ENCODE measurements at regions not wholly inside any gene's neighbourhood (a gene's known extent, or its start where the extent isn't known, plus 50 kb on each side); places are given as distances from the start of the nearest gene placed in this dataset.

DNA sequence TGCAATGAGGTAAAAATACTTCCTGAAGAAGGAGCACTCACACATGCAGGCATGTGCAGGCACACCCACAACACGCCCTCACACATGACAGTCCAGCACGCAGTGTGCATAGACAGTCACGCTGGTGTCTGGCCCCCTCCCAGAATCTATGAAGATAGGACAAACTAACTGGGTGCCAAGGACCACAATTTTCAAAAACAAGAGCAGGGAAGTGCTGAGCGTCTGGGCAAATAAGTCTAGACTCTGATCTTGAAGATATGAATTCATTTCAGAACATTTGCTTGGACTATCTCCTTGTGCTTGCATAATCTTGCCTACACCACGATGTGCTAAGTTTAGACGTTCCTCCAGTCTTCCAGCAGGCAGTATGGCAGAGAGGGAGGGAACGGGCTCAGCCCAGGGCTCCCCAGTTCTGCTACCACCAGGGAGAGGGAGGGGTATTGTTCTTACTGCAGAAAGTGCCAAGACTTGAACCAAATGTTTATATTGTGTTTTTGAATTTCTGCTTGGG, 276.5 kb upstream of the KLF6 start:
- no peak overlapping the region for H3K27ac ChIP-seq
- H3K27me3 ChIP-seq, result no peaks in the 10 kb centered on the region
- no peak for TF ChIP-seq POLR2A (IDR thresholded peaks at IDR 0.05)
- TF ChIP-seq, protein P1, sequence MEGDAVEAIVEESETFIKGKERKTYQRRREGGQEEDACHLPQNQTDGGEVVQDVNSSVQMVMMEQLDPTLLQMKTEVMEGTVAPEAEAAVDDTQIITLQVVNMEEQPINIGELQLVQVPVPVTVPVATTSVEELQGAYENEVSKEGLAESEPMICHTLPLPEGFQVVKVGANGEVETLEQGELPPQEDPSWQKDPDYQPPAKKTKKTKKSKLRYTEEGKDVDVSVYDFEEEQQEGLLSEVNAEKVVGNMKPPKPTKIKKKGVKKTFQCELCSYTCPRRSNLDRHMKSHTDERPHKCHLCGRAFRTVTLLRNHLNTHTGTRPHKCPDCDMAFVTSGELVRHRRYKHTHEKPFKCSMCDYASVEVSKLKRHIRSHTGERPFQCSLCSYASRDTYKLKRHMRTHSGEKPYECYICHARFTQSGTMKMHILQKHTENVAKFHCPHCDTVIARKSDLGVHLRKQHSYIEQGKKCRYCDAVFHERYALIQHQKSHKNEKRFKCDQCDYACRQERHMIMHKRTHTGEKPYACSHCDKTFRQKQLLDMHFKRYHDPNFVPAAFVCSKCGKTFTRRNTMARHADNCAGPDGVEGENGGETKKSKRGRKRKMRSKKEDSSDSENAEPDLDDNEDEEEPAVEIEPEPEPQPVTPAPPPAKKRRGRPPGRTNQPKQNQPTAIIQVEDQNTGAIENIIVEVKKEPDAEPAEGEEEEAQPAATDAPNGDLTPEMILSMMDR (IDR thresholded peaks at IDR 0.05), result no peak
- DNase-seq, result peak; percentile 15 to 30
- H3K9me3 ChIP-seq, result no peaks in the 10 kb centered on the region
- 60 to 64% methylated on average over 7 of the region's 7 CpGs for WGBS, 2 donors
- H3K4me1 ChIP-seq, result peaks cover 0 to 20% of the 10 kb centered on the region in 2 donors
- intact Hi-C loops (cut with DNase I), result no loop called here
- H3K4me3 ChIP-seq (replicated peaks in 1 of 3), result no peak overlapping the region
- H3K36me3 ChIP-seq, result no peaks in the 10 kb centered on the region

DNA sequence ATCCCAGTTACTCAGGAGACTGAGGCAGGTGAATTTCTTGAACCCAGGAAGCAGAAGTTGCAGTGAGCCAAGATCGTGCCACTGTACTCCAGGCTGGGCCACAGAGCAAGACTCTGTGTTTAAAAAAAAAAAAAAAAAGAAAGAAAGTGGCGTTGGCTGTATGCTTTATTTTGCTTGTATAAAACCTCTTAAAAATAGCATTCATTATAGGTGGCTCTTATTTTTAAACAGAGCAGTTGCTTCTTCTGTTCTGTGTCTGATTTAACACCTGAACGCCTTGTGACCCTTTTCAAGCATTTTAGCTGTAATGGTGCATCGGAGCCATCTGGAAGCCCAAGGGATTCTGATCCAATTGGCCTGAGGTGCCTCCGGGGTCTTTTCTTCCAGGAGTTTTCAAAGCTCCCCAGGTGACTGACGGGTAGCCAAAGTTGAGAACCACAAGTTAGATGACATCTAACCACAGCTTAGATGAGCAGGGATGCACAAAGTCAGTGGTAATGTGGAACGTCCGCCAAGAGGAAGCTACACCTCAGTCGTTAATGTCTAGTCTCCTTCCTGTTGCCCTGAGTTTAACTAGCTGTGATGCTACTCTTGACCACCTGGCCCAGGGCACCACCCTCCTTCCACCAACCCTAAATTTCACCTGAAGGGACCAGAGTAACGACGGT, 274.6 kb upstream of the KLF6 start:
- H3K4me1 ChIP-seq, result peaks cover 0 to 20% of the 10 kb centered on the region in 2 donors
- H3K27me3 ChIP-seq, result no peaks in the 10 kb centered on the region
- no peaks in the 10 kb centered on the region for H3K36me3 ChIP-seq
- no peak overlapping the region for H3K27ac ChIP-seq
- intact Hi-C loops (cut with DNase I), result no loop called here
- WGBS, 2 donors, result 79 to 85% methylated on average over 11 of the region's 11 CpGs
- H3K4me3 ChIP-seq (replicated peaks in 1 of 3), result no peak overlapping the region
- no peak for DNase-seq
- TF ChIP-seq, protein P1 (IDR thresholded peaks at IDR 0.05), result no peak
- TF ChIP-seq POLR2A (IDR thresholded peaks at IDR 0.05), result no peak
- no peaks in the 10 kb centered on the region for H3K9me3 ChIP-seq

DNA sequence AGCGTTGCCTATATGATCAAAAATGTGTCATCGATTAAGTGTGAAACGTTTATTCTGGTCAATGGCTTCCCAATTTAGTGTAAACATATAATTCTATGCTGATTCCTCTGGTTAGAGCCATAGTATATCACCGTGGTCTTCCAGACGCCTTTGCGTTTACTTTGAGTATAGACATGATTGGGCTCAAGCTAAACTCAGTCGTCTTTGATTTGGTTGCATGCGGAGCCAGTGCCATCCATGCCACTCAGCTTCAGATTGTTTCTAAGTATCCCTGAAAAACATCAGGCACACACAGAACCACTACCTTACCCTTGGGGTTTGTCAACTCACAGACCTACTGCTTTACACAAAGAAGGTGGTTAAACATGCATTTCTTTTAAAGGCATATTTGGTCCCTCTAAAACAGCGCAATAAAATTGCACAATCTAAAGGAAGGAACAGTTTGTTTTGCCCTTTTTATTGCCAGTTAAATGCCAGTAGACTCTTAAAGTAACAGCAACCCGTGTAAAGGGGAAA, 273.6 kb upstream of the KLF6 start:
- Histone ChIP-seq H3K27ac (no peak overlapping the region), H3K4me1 (peaks cover 0 to 20% of the 10 kb centered on the region in 2 donors), H3K9me3 (no peaks in the 10 kb centered on the region), H3K4me3 (replicated peaks in 1 of 3) (no peak overlapping the region), H3K36me3 (no peaks in the 10 kb centered on the region), H3K27me3 (no peaks in the 10 kb centered on the region)
- intact Hi-C loops (cut with DNase I), result no loop called here
- TF ChIP-seq, protein P1 (IDR thresholded peaks at IDR 0.05), result no peak
- no peak for TF ChIP-seq POLR2A (IDR thresholded peaks at IDR 0.05)
- WGBS, 2 donors, result 76 to 80% methylated on average over 10 of the region's 10 CpGs
- DNase-seq, result no peak

DNA sequence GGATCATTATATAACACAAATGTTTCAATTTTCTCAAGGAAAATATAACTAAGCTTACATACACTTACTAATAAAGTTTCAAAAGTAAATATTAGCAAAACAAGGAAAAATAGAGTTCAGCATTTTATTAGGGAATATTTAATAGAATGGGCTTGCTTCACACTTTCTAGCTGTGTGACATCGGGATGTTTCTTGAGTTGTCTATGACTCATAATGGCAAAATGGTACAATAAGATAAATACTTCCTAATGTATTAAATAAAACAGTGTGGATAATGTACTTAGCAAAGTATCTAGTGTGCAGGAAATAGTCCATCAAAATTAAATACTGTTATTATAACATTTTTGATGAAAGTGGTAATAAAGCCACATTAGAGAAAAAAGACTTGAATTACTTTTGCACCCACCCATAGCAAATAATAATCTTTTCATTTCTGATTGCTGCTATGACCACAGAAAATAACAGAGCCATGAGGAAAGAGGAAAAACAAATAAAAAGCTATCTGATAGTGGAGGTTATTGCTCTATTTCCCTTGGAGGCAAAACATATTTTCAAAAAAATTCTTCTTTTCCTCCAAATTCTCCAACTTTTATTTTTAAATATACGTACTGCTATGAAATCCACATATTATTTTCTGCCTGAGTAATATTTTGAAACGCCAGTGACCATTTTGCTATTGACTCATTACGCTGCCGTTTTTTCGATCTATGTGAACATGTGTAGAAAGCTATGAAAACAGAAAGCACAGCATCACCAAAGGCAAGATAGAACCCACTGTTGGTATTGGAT, 272.9 kb upstream of the KLF6 start:
- TF ChIP-seq, protein P1 (IDR thresholded peaks at IDR 0.05), result no peak
- TF ChIP-seq POLR2A (IDR thresholded peaks at IDR 0.05), result no peak
- WGBS, 2 donors, result 90 to 91% methylated on average over 6 of the region's 6 CpGs
- Histone ChIP-seq H3K4me1 (peaks cover 0 to 20% of the 10 kb centered on the region in 2 donors), H3K9me3 (no peaks in the 10 kb centered on the region), H3K36me3 (no peaks in the 10 kb centered on the region), H3K4me3 (replicated peaks in 1 of 3) (no peak overlapping the region), H3K27me3 (no peaks in the 10 kb centered on the region), H3K27ac (no peak overlapping the region)
- no peak for DNase-seq
- intact Hi-C loops (cut with DNase I), result no loop called here

DNA sequence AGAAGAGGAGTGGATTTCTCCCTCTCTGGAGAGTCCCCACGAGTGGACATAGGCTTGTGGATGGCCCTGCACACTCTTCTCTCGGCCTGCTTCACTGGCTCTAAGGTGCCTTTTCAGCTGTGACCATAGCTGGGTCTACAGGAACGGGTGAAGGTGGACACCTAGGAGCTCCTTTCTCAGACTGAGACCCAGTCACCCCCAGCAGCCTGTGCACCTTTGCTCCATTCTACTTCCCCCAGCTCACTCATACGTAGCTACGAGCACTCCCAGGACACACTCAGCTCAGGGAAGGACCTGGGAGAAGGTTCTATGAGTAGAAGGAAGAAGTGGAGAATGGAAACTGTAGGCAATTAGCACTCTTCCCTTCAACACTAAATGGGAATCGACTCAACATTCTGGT, 272.0 kb upstream of the KLF6 start:
- no peak for DNase-seq
- no peaks in the 10 kb centered on the region for H3K27me3 ChIP-seq
- no peaks in the 10 kb centered on the region for H3K9me3 ChIP-seq
- intact Hi-C loops (cut with DNase I), result no loop called here
- no peak overlapping the region for H3K4me3 ChIP-seq (replicated peaks in 1 of 3)
- TF ChIP-seq, protein P1 (IDR thresholded peaks at IDR 0.05), result no peak
- TF ChIP-seq POLR2A (IDR thresholded peaks at IDR 0.05), result no peak
- 75 to 84% methylated on average over 6 of the region's 6 CpGs for WGBS, 2 donors
- no peak overlapping the region for H3K27ac ChIP-seq
- no peaks in the 10 kb centered on the region for H3K36me3 ChIP-seq
- peaks cover 0 to 17% of the 10 kb centered on the region in 2 donors for H3K4me1 ChIP-seq

Measured in thyroid gland (tissue), 4 donors.